Activated CD4-positive, alpha-beta T cell treated with anti-CD3 and anti-CD28 coated beads for 36 hours (primary cell): ENCODE measurements at regions not wholly inside any gene's neighbourhood (a gene's known extent, or its start where the extent isn't known, plus 50 kb on each side); places are given as distances from the start of the nearest gene placed in this dataset.
"Not testable (repeated sequence)": the region's sequence is repeated elsewhere in the genome, so short reads cannot be mapped to it uniquely, and the experiment has no call there.

Experiments used
- ATAC-seq: fragments of 200-7000 bp; cut with Tn5 transposase; one replicate; pipeline ENCODE4 v1.10.0; 2021; ENCODE audit warnings: mild to moderate bottlenecking, moderate library complexity
- CTCF ChIA-PET: fragments of 350-600 bp; sonication (Branson Sonifier 250); formaldehyde crosslinking; loops from one replicate; lab custom pipeline; 2021; ENCODE audit warnings: antibody characterized with exemption; lab: Charles Lee
- POLR2A ChIA-PET: fragments of 350-600 bp; sonication (Branson Sonifier 250); formaldehyde crosslinking; loops from one replicate; lab custom pipeline; 2021; ENCODE audit warnings: antibody characterized with exemption, inconsistent platforms; lab: Charles Lee
- DNase-seq: peaks from one replicate; pipeline ENCODE4 v3.0.0-alpha.2; 2020
- H3K27ac Mint-ChIP-seq: one replicate; pipeline ENCODE4 v1.8.0; 2021; ENCODE audit warnings: mixed read lengths
- H3K27me3 Mint-ChIP-seq: one replicate; pipeline ENCODE4 v1.8.0; 2021; ENCODE audit warnings: mixed read lengths
- H3K36me3 Mint-ChIP-seq: one replicate; pipeline ENCODE4 v1.8.0; 2021; ENCODE audit warnings: low read depth, mixed read lengths
- H3K4me1 Mint-ChIP-seq: one replicate; pipeline ENCODE4 v1.8.0; 2021; ENCODE audit warnings: mixed read lengths
- H3K4me3 Mint-ChIP-seq: one replicate; pipeline ENCODE4 v1.8.0; 2021; ENCODE audit warnings: mild to moderate bottlenecking, moderate library complexity, mixed read lengths
- H3K9me3 Mint-ChIP-seq: one replicate; pipeline ENCODE4 v1.8.0; 2021; ENCODE audit warnings: low read depth, mixed read lengths
- intact Hi-C, 2 experiments: fragments of 100-400 bp; cut with DNase I in 1 of 2; cut with micrococcal nuclease in 1 of 2; formaldehyde crosslinking; loops; one replicate each; pipeline versions ENCODE4 v1.14.2 to v1.15.1; 2022 to 2024; cut with DNase I, micrococcal nuclease

DNA sequence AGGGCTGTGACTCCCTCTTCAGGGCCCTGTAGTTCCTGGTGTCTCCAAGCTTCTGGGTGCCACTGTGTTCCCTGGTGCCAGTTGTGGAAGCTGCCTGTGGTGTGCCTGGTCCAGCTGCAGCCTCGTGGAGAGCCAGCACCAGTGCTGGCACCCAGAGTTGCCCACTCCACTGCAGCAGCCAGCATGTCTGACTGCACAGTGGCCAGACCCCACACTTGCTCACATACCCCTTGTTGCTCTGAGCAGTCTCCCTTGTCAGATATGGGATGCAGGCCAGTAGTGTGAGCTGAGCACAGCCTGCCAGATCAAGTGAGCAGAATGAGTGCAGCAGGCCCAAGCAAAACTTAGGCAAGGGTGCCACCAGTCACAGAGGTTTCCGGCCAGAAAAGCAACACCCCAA lies 108.6 kb downstream of the ZMAT1 start:
- peaks cover 5% of the 10 kb centered on the region for H3K27me3 Mint-ChIP-seq

DNA sequence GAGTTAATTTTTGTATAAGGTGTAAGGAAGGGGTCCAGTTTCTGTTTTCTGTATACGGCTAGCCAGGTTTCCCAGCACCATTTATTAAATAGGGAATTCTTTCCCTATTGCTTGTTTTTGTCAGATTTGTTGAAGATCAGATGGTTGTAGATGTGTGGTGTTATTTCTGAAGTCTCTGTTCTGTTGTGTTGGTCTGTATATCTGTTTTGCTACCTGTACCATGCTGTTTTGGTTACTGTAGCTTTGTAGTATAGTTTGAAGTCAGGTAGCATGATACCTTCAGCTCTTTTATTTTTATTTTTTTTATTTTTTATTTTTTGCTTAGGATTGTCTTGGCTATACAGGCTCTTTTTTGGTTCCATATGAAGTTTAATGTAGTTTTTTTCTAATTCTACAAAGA lies 114.1 kb downstream of the ZMAT1 start:
- DNase-seq, CTCF ChIA-PET, H3K27ac Mint-ChIP-seq, H3K9me3 Mint-ChIP-seq, POLR2A ChIA-PET, ATAC-seq, H3K4me1 Mint-ChIP-seq, H3K4me3 Mint-ChIP-seq, H3K27me3 Mint-ChIP-seq, intact Hi-C loops, H3K36me3 Mint-ChIP-seq: not testable (repeated sequence)

More for the DNA sequence above, 108.6 kb downstream of the ZMAT1 start:
- no peaks in the 10 kb centered on the region for H3K36me3 Mint-ChIP-seq
- no peaks in the 10 kb centered on the region for H3K9me3 Mint-ChIP-seq
- H3K27ac Mint-ChIP-seq, result no peak overlapping the region
- no peak overlapping the region for H3K4me3 Mint-ChIP-seq
- H3K4me1 Mint-ChIP-seq, result no peaks in the 10 kb centered on the region
- intact Hi-C loops, result no loop called here
- ChIA-PET POLR2A (no interaction called here), CTCF (no interaction called here)
- ATAC-seq (no peak), DNase-seq (no peak)

DNA sequence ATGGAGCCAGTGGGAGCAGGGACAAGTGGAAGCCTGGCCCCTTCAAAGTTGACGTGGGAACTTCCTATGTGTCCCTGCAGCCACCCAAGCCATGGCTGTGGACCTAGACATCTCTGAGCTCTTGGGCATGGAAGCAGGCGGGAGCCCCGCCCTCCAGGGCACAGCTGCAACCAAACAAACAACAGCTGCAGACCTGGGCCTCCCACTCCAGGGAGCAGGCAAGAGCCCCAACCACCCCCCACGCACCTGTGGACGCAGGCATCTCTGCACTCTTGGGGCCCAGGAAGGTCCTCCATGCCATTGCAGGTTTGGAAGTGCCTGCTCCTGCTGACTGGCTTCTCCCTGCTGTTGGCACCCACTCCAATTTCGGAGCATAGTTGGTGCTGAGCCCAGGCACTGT lies 118.6 kb downstream of the ZMAT1 start:
- intact Hi-C loops, result no loop called here
- POLR2A ChIA-PET, result no interaction called here
- Mint-ChIP-seq H3K9me3 (no peaks in the 10 kb centered on the region), H3K36me3 (no peaks in the 10 kb centered on the region), H3K27ac (no peak overlapping the region), H3K4me1 (no peaks in the 10 kb centered on the region), H3K27me3 (no peaks in the 10 kb centered on the region), H3K4me3 (no peak overlapping the region)
- ATAC-seq (no peak), DNase-seq (no peak)
- CTCF ChIA-PET, result no interaction called here

DNA sequence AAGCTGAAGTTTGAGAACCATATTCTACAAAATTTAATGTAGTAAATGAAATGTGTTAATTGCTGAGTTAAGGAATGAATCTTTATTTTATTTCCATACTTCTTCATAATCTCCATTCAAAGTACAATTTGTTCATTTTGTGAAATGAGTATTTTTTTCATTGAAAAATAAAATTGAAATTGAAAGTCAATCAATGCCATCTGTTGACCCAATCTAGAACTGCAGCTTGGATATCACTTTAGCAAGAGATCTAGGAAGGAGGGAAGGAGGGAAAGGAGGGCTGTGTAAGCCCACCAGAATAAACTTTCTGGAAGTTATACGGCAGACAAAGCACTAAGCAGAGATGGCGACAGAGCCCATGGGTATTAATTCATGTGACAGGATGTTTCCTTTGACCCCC lies 128.4 kb downstream of the ZMAT1 start:
- no peak for DNase-seq
- Mint-ChIP-seq H3K4me1 (peaks cover 4% of the 10 kb centered on the region), H3K27ac (no peak overlapping the region), H3K4me3 (no peak overlapping the region), H3K9me3 (no peaks in the 10 kb centered on the region), H3K36me3 (no peaks in the 10 kb centered on the region), H3K27me3 (no peaks in the 10 kb centered on the region)
- CTCF ChIA-PET, result interaction anchor here (0.9 to 1.1 kb wide), 3 partner anchors 9 to 390 kb away, joined by 3 read pairs; no protein-coding TSS in a partner anchor
- ATAC-seq, result no peak
- intact Hi-C loops, result loop anchor here in 1 of 2 experiments (5.0 kb wide), 1 partner anchor 206 kb away; no protein-coding TSS in a partner anchor
- POLR2A ChIA-PET, result interaction anchor here (0.7 kb wide), 1 partner anchor 152 kb away, joined by 3 read pairs; no protein-coding TSS in a partner anchor

DNA sequence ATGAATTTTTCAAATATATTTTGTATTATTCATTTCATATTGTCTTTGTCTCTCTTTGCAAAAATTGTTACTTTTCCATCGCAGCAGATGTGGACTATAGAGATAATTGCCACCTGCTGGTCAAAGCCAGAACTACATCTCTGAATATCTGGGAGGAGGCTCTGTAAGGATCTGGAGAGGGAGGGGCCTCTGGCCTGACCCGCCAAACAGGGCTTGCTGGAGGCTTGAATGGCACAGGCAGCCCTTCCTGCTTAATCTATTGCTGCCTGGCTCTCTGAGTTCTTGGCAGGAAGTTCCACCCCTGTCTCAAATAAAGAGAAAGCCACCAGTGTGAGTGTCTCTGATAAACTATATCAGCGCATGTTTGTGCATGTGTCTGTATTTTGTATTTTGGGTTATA lies 132.4 kb downstream of the ZMAT1 start:
- ChIA-PET CTCF (no interaction called here), POLR2A (no interaction called here)
- Mint-ChIP-seq H3K27me3 (no peaks in the 10 kb centered on the region), H3K9me3 (no peaks in the 10 kb centered on the region), H3K36me3 (no peaks in the 10 kb centered on the region), H3K4me1 (peaks cover 7% of the 10 kb centered on the region), H3K27ac (no peak overlapping the region), H3K4me3 (peak overlapping the region; percentile 63)
- DNase-seq (peak; percentile 85), ATAC-seq (peak; percentile 100)
- intact Hi-C loops, result loop anchor here (1.0 to 5.0 kb wide), 4 partner anchors 133 to 384 kb away; partner anchors contain the start of genes ARMCX6 (in 1 of the 2) and ZMAT1 (in 1 of the 2)

DNA sequence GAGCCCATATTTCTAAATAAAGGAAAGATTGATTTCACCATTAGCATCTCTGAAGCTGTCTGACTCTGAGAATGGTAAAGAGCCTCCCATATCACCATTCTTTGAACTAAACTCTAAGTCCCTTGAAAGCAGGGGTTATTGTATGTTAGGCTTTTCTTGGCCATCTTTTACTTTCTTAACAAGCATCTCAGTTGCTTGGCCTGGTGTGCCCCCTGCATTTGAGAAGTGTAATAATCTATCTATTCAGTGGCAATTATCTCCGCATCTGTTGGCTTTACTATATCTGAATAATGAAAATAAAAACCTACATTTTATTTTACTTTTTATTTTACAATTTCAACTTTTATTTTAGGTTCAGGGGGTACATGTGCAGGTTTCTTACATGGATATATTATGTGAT lies 128.3 kb upstream of the ARMCX2 start:
- no peaks in the 10 kb centered on the region for H3K4me1 Mint-ChIP-seq
- ATAC-seq (no peak), DNase-seq (no peak)
- H3K27me3 Mint-ChIP-seq, result no peaks in the 10 kb centered on the region
- ChIA-PET POLR2A (no interaction called here), CTCF (no interaction called here)
- H3K36me3 Mint-ChIP-seq, result no peaks in the 10 kb centered on the region
- intact Hi-C loops, result no loop called here
- H3K4me3 Mint-ChIP-seq, result no peak overlapping the region
- H3K27ac Mint-ChIP-seq, result no peak overlapping the region
- H3K9me3 Mint-ChIP-seq, result no peaks in the 10 kb centered on the region

DNA sequence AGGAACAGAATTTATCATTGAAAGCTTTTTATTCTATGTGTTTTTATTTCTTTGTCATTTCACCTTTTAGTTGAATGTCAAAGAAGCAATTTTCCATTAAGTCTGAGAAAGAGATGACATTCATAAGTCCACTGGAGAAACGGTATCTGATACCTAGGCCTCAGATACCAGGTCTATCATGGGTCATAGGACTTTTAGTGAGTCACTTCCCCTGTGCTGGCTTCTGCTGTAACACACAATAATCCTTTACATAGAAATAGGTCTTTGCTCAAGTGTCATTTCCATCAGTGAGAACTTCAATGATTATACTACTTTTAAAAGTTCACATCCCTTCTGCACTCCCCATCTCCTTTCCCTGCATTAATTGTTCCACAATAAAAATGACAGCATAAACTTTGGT lies 125.5 kb upstream of the ARMCX2 start:
- no peak for DNase-seq
- ChIA-PET CTCF (no interaction called here), POLR2A (no interaction called here)
- H3K27me3 Mint-ChIP-seq, result no peaks in the 10 kb centered on the region
- H3K27ac Mint-ChIP-seq, result no peak overlapping the region
- H3K36me3 Mint-ChIP-seq, result no peaks in the 10 kb centered on the region
- intact Hi-C loops, result no loop called here
- H3K4me1 Mint-ChIP-seq, result no peaks in the 10 kb centered on the region
- H3K9me3 Mint-ChIP-seq, result no peaks in the 10 kb centered on the region
- no peak for ATAC-seq
- no peak overlapping the region for H3K4me3 Mint-ChIP-seq

DNA sequence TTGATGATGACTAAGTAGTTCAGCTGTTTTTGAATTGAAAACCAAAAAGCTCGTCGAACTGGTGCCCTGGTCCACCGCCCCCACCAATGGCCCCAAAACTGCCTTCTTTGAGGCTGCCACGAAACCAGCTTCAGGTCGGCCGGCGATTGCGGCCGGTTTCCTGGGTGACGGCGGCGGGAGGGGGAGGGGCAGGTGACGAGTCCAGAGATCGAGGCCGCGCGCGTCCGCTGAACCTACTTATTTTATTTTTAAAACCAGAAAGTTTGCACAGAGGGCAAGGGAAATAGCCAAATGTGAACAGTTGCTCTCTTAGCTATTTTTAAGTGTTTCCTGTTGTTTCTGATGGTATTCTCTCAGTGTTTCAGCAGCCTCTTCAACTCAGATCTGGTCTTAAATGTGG lies 120.8 kb upstream of the ARMCX2 start:
- H3K27ac Mint-ChIP-seq, H3K36me3 Mint-ChIP-seq, H3K4me1 Mint-ChIP-seq, POLR2A ChIA-PET, H3K4me3 Mint-ChIP-seq, H3K27me3 Mint-ChIP-seq, intact Hi-C loops, H3K9me3 Mint-ChIP-seq, ATAC-seq, DNase-seq: not testable (repeated sequence)
- CTCF ChIA-PET, result interaction anchor here (1.1 kb wide), 1 partner anchor 22 kb away, joined by 3 read pairs; no protein-coding TSS in a partner anchor

DNA sequence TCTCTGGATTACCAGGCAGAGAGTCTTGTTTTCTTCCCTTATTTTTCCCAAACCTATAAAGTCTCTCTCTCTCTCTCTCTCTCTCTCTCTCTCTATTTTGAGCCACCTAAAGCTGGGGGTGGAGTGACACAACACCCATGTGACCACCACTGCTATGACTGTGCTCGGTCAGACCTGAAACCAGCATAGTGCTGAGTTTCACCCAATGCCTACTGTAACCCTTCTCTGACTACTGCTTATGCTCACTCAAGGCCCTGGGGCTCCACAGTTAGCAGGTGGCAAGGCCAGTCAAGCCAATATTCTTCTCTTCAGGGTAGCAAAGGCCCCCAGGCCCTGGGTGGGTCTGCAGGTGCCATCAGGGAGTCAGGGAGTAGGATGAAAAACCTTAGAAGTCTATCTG lies 114.7 kb upstream of the ARMCX2 start:
- DNase-seq (no peak), ATAC-seq (no peak)
- Mint-ChIP-seq H3K4me1 (no peaks in the 10 kb centered on the region), H3K9me3 (no peaks in the 10 kb centered on the region), H3K27me3 (peaks cover 5% of the 10 kb centered on the region), H3K36me3 (no peaks in the 10 kb centered on the region), H3K27ac (no peak overlapping the region), H3K4me3 (no peak overlapping the region)
- intact Hi-C loops, result no loop called here
- ChIA-PET CTCF (no interaction called here), POLR2A (no interaction called here)

DNA sequence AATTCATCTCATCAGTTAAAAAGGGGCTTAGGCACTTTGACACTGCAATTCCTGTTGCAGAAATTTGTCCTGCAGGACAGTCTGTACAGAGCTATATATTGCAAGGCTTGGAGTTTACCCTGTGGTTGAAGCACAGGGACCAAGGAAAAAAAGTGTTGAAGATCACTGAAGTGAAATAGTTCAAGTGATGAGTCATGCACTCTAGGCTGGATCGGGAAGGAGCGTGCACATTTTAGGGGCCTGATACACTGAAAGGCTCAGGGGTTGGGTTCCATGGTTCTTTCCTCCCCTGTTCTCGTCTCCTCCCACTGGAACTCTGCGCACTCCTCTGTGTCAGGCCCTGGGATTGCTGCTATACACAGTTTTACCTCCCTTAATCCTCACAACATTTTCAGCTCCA lies 104.9 kb upstream of the ARMCX2 start:
- Mint-ChIP-seq H3K9me3 (no peaks in the 10 kb centered on the region), H3K4me3 (no peak overlapping the region), H3K4me1 (no peaks in the 10 kb centered on the region), H3K27me3 (peaks cover 2% of the 10 kb centered on the region), H3K36me3 (no peaks in the 10 kb centered on the region), H3K27ac (no peak overlapping the region)
- DNase-seq, result no peak
- POLR2A ChIA-PET, result interaction anchor here (0.5 kb wide), 1 partner anchor 11 kb away, joined by 4 read pairs; no protein-coding TSS in a partner anchor
- CTCF ChIA-PET, result no interaction called here
- intact Hi-C loops, result no loop called here
- no peak for ATAC-seq

DNA sequence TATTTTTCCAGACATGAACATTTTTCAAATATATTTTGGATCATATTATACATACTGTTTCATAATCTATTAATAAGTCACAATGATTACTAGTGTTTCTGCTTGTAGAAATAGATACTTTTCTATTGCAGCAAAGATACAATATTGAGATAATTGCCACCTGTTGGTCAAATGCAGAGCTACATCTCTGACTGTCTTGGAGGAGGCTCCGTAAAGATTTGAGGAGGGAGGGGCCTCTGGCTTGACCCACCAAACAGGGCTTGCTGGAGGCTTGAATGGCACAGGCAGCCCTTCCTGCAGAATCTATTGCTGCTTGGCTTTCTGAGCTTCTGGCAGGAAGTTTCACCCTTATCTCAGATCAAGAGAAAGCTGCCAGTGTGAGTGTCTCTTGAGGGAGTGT lies 99.3 kb upstream of the ARMCX2 start:
- H3K27ac Mint-ChIP-seq, result no peak overlapping the region
- H3K4me3 Mint-ChIP-seq, result no peak overlapping the region
- peaks cover 4% of the 10 kb centered on the region for H3K27me3 Mint-ChIP-seq
- peak; percentile 74 for ATAC-seq
- ChIA-PET CTCF (interaction anchor here (0.6 to 1.2 kb wide), 2 partner anchors 169 to 342 kb away, joined by 3 read pairs; no protein-coding TSS in a partner anchor), POLR2A (interaction anchor here (0.6 kb wide), 1 partner anchor 11 kb away, joined by 4 read pairs; no protein-coding TSS in a partner anchor)
- H3K9me3 Mint-ChIP-seq, result no peaks in the 10 kb centered on the region
- DNase-seq, result peak; percentile 37
- peaks cover 3% of the 10 kb centered on the region for H3K4me1 Mint-ChIP-seq
- intact Hi-C loops, result loop anchor here in 1 of 2 experiments (5.0 kb wide), 2 partner anchors 142 to 162 kb away; partner anchors contain the start of gene ARMCX6
- H3K36me3 Mint-ChIP-seq, result no peaks in the 10 kb centered on the region

DNA sequence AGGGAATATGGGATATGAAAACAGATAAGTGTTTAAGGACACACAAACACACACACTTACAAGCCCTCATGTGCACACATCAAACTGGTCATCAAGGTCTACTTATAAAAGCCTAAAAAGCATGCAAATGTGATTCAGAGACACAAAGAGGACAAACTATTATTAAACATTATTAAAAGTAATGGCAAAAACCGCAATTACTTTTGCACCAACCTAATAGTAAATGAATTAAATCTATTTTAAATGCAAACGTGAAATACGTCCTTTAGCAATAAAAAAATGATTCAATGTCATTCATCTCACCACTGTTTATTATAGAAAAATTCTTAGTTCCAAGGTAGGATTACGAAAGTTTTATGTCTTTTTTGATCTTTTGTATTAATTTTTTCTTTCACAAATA lies 91.1 kb upstream of the ARMCX2 start:
- peaks cover 9% of the 10 kb centered on the region for H3K27me3 Mint-ChIP-seq
- no peaks in the 10 kb centered on the region for H3K36me3 Mint-ChIP-seq
- ATAC-seq (no peak), DNase-seq (no peak)
- no peaks in the 10 kb centered on the region for H3K9me3 Mint-ChIP-seq
- intact Hi-C loops, result no loop called here
- no peak overlapping the region for H3K27ac Mint-ChIP-seq
- no peak overlapping the region for H3K4me3 Mint-ChIP-seq
- H3K4me1 Mint-ChIP-seq, result no peaks in the 10 kb centered on the region
- ChIA-PET CTCF (no interaction called here), POLR2A (no interaction called here)
